Gastroesophageal sphincter (tissue), 3 donors: ENCODE measurements at regions not wholly inside any gene's neighbourhood (a gene's known extent, or its start where the extent isn't known, plus 50 kb on each side); places are given as distances from the start of the nearest gene placed in this dataset.

Experiments used
- POLR2A ChIP-seq, 2 donors: fragments of 450-650 bp; IDR thresholded peaks; one replicate each; pipeline ENCODE4 v1.6.1; 2017; ENCODE audit warnings: antibody characterized with exemption in 2 of 2, mild to moderate bottlenecking in 2 of 2, moderate library complexity in 1 of 2
- TF ChIP-seq, protein P1 (sequence below), 4 experiments: fragments of 200-600 bp in 2 of 4; fragments of 450-650 bp in 2 of 4; sonication (generic) in 1 of 4; IDR thresholded peaks; one replicate each; pipeline ENCODE4 v1.5.1; 2017 to 2019; ENCODE audit warnings: antibody characterized with exemption in 4 of 4, mild to moderate bottlenecking in 2 of 4, moderate library complexity in 2 of 4

DNA sequence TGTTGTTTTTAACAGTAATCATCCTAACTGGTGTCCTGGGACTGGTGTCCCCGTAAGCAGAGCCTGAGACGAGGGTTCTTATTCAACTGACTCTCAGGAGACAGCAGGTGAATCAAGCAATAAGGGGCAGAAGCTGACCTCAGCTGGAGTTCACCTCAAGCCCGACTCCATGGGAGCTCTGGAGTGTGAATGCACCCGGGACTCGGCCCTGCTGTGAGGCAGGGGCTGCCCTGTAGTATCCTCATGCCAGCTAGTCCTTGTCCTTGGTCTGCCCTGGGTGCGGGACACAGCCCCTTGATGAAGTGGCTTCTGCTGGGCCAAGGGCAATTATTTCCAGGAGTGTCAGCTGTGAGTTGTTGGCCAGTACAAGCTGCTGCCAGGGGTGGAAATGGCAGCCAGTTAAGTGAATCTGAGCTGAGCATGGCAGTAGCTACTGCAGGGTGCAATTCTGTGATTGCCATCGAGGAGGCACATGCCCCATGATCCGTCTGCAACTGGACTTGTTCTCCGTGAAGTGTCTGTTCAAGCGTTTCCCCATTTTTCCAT is 54.9 kb upstream of the OTOS start:
- TF ChIP-seq POLR2A (IDR thresholded peaks at IDR 0.05): no peak
- TF ChIP-seq, protein P1, sequence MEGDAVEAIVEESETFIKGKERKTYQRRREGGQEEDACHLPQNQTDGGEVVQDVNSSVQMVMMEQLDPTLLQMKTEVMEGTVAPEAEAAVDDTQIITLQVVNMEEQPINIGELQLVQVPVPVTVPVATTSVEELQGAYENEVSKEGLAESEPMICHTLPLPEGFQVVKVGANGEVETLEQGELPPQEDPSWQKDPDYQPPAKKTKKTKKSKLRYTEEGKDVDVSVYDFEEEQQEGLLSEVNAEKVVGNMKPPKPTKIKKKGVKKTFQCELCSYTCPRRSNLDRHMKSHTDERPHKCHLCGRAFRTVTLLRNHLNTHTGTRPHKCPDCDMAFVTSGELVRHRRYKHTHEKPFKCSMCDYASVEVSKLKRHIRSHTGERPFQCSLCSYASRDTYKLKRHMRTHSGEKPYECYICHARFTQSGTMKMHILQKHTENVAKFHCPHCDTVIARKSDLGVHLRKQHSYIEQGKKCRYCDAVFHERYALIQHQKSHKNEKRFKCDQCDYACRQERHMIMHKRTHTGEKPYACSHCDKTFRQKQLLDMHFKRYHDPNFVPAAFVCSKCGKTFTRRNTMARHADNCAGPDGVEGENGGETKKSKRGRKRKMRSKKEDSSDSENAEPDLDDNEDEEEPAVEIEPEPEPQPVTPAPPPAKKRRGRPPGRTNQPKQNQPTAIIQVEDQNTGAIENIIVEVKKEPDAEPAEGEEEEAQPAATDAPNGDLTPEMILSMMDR (IDR thresholded peaks at IDR 0.05): no peak
